ENCODE measurements at regions not wholly inside any gene's neighbourhood (a gene's known extent, or its start where the extent isn't known, plus 50 kb on each side); places are given as distances from the start of the nearest gene placed in this dataset.
"Not testable (repeated sequence)": the region's sequence is repeated elsewhere in the genome, so short reads cannot be mapped to it uniquely, and the experiment has no call there.

DNA sequence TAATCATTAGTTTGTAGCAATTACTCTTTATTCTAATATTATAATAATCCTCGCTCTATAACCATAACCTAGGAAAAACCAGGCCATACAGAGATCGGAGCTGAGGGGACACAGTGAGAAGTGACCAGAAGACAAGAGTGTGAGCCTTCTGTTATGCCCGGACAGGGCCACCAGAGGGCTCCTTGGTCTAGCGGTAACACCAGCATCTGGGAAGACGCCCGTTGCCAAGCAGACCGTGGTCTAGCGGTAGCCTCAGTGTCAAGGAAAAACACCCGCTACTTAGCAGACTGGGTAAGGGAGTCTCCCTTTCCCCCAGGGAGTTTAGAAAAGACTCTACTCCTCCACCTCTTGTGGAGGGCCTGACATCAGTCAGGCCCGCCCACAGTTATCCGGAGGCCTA is 235.9 kb upstream of the ACO1 start:
- not testable (repeated sequence) for H3K27ac Mint-ChIP-seq; H3K4me1 Mint-ChIP-seq; H3K36me3 Mint-ChIP-seq; DNase-seq; H3K4me3 Mint-ChIP-seq; H3K27me3 Mint-ChIP-seq (ENCODE audit: low read depth in 3 of 3)
- H3K9me3 Mint-ChIP-seq: peaks cover 4 to 15% (median 10%) of the 10 kb centered on the region in 6 donors

DNA sequence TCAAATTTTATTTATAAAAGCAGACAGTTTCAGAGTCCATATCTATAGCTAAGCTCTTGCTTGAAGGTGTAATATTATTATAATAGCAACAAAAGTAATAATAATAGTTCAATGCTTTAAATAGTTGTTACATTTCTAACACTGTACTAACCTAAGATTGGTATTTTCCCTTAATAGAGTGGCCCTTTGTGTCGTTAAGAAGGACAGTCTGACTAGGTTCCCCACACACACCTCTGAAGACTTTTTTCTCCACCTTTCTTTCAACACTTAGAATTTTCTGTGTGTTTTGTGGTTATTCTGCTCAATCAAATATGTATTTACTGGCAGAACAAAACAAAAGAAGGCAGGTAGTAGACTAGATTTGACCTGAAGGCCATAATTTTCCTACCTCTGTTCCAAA is 223.2 kb upstream of the ACO1 start:
- Mint-ChIP-seq H3K4me3 (no peak overlapping the region), H3K4me1 (no peaks in the 10 kb centered on the region), H3K9me3 (peaks cover 0 to 5% (median 3%) of the 10 kb centered on the region in 6 donors), H3K36me3 (no peaks in the 10 kb centered on the region), H3K27ac (no peak overlapping the region), H3K27me3 (ENCODE audit: low read depth in 3 of 3) (no peaks in the 10 kb centered on the region)
- DNase-seq: no peak

DNA sequence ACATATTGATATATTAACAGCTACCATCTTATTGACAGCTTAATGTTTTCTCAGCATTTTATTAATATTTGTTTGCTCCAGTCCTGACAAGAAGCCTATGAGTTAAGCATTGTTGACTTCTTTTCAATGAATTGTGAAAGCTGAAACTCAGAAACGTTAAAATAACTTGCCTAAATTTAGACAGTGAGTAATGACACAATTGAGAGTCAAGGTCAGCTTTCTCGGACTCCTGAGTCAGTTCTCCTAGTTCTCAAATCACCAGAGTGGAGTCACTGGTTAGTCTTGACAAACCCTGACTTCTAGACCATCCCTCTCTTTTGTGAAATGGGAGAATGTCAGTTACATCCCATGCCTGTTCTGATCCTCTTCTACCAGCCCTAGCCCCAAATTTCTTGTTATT is 222.7 kb upstream of the ACO1 start:
- peaks cover 0 to 5% (median 1%) of the 10 kb centered on the region in 6 donors for H3K9me3 Mint-ChIP-seq
- H3K36me3 Mint-ChIP-seq: no peaks in the 10 kb centered on the region
- H3K4me3 Mint-ChIP-seq: no peak overlapping the region

DNA sequence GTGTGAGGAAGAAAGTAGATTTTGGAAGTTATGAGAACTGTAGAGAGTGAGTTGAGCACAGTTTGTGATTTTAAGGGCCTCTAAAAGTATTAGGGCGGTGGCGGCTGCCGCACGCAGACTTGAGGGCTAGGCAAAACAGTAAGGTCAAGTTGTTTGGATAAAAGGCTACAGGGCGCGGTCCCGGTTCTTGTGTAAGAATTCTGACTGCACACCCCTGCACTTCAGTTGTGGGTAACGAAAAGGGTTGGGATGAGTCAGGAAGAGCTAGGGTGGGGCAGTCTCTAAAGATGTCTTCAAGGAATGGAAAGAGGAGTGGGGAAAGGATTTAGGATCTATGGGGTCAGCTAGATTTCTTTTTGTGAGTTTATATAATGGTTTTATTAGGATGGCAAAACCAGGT is 218.1 kb upstream of the ACO1 start:
- H3K9me3 Mint-ChIP-seq; H3K27me3 Mint-ChIP-seq (ENCODE audit: low read depth in 3 of 3); H3K27ac Mint-ChIP-seq; H3K4me3 Mint-ChIP-seq; H3K4me1 Mint-ChIP-seq; DNase-seq; H3K36me3 Mint-ChIP-seq: not testable (repeated sequence)

More for the DNA sequence above, 222.7 kb upstream of the ACO1 start:
- no peaks in the 10 kb centered on the region for H3K27me3 Mint-ChIP-seq (ENCODE audit: low read depth in 3 of 3)
- DNase-seq: no peak
- no peaks in the 10 kb centered on the region for H3K4me1 Mint-ChIP-seq
- no peak overlapping the region for H3K27ac Mint-ChIP-seq

DNA sequence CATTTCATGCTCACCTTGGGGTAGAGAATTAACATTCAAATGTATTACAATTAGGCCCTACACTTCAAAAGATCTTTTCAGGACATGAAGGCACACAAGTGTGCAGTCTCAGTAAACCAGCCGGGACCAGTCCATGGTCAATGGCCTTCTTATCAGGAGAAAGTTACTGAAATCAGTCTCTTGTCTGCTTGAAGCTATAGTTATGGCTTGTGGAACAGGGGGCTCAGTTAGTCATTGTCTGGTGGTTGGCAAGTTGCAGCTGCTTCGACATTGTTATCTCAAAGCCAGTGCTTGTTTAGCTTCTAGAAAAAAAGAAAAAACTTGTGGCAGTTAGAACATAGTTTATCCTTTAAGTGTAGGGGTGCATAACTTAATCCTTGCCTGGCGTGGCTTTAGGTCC is 213.1 kb upstream of the ACO1 start:
- Mint-ChIP-seq H3K27me3 (ENCODE audit: low read depth in 3 of 3) (peaks cover 0 to 2% (median 0%) of the 10 kb centered on the region in 3 donors), H3K27ac (no peak overlapping the region), H3K4me3 (no peak overlapping the region), H3K9me3 (peaks cover 0 to 13% (median 5%) of the 10 kb centered on the region in 6 donors), H3K36me3 (no peaks in the 10 kb centered on the region), H3K4me1 (no peaks in the 10 kb centered on the region)
- DNase-seq: no peak

DNA sequence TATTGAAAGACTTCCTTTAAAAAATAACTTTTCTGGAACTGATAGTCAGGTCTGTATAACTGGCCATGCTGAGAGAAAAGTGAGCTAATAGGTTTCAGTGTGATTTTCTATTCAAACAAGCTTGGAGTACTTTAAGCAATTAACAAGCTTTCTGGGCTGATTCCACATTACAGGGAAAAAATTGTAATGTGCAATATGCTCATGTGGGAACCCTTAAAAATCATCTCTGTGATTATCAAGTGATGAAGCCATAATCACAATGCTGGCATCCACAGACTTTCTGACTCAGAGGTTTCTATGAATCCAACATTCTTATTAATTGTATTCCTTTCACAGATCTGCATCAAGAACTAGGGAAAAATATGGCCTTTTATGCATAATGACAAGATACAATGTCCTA is 212.2 kb upstream of the ACO1 start:
- Mint-ChIP-seq H3K4me3 (no peak overlapping the region), H3K9me3 (peaks cover 0 to 13% (median 5%) of the 10 kb centered on the region in 6 donors), H3K27ac (no peak overlapping the region), H3K36me3 (no peaks in the 10 kb centered on the region), H3K27me3 (ENCODE audit: low read depth in 3 of 3) (peaks cover 0 to 2% (median 0%) of the 10 kb centered on the region in 3 donors), H3K4me1 (no peaks in the 10 kb centered on the region)
- DNase-seq: no peak

DNA sequence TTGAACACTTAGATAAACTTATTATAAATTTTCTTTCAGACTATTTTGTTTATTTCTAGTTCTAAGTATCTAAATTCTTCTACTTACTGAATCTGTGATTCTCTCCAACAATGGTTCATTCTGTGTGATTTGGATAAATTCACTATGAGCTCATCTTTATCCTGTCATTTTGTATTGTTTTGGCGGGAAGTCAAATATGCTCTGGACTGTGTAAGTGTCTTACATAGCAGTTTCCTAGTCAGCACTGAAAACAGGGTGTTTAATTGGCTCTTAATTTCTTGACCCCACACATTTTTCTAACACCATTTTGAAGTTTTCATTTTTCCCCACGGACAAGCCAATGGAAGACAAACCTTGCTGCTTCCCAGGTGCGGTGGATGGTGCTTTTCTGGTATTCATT is 207.0 kb upstream of the ACO1 start:
- no peak overlapping the region for H3K4me3 Mint-ChIP-seq
- peaks cover 3 to 9% (median 5%) of the 10 kb centered on the region in 6 donors for H3K9me3 Mint-ChIP-seq

DNA sequence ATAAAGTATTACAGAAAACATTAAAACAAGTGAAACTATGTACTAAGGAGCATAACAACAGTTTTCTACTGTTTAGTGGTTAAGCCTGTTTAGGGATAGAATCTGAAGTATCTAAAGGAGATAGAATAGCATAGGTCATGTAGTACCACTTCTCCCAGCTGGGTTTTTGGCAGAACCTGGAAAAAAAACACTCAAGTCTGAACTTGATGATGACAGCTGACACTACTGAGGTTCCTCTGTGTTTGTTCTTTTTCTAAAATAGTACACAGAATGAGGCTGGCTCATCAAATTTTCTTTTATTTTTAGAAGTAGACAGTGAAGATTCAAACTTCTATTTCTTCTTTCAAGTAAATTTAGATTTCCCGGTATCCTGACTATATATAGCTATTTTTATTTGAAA is 203.8 kb upstream of the ACO1 start:
- H3K4me3 Mint-ChIP-seq: no peak overlapping the region
- DNase-seq: no peak
- peaks cover 0 to 3% (median 2%) of the 10 kb centered on the region in 3 donors for H3K27me3 Mint-ChIP-seq (ENCODE audit: low read depth in 3 of 3)
- peaks cover 1 to 18% (median 8%) of the 10 kb centered on the region in 6 donors for H3K9me3 Mint-ChIP-seq
- no peaks in the 10 kb centered on the region for H3K4me1 Mint-ChIP-seq
- no peak overlapping the region for H3K27ac Mint-ChIP-seq
- H3K36me3 Mint-ChIP-seq: no peaks in the 10 kb centered on the region

More for the DNA sequence above, 207.0 kb upstream of the ACO1 start:
- Mint-ChIP-seq H3K36me3 (no peaks in the 10 kb centered on the region), H3K27ac (no peak overlapping the region), H3K4me1 (no peaks in the 10 kb centered on the region), H3K27me3 (ENCODE audit: low read depth in 3 of 3) (no peaks in the 10 kb centered on the region)
- DNase-seq: no peak

DNA sequence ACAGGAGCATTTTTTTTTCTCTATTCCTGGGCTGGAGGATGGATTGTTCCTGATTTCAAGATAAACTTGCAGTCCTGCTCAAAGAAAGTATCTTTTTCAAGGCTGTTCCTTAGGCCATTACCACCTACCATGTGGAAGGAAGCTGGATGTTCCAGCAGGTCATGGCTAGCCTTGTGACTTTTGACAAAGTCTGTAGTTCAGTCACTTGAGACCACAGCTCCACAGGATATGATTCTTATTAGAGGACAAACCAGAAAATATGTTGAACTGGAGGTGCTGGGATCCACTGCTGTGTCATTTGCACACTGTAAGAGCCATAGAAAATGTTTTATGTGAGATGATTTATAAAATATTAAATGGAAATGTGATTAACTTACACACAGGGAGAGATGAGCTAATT is 184.2 kb upstream of the ACO1 start:
- H3K27ac Mint-ChIP-seq: no peak overlapping the region
- H3K27me3 Mint-ChIP-seq (ENCODE audit: low read depth in 3 of 3): no peaks in the 10 kb centered on the region
- H3K4me1 Mint-ChIP-seq: no peaks in the 10 kb centered on the region
- H3K4me3 Mint-ChIP-seq: no peak overlapping the region
- H3K9me3 Mint-ChIP-seq: peaks cover 0 to 23% (median 6%) of the 10 kb centered on the region in 6 donors
- DNase-seq: no peak
- H3K36me3 Mint-ChIP-seq: no peaks in the 10 kb centered on the region

DNA sequence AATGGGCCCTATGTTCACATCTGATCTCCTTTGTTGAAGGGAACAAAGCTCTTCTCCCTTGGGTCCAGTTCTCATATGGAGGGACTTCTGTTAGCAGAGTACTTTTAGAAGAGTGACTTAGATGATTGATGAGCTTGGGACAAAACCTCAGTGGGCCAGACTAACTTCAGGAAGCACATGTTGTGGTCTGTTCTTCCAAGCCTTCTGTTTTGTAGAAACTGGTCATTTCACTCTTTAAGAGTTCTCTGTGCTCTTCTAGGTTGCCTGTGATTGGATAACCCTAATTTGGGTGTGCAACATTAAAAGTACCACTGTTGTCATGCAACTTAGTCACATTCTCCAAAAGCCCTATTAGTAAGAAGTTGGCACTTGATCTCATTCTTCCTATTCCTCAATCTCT is 183.5 kb upstream of the ACO1 start:
- Mint-ChIP-seq H3K9me3 (peaks cover 0 to 20% (median 4%) of the 10 kb centered on the region in 6 donors), H3K27me3 (ENCODE audit: low read depth in 3 of 3) (no peaks in the 10 kb centered on the region), H3K4me1 (no peaks in the 10 kb centered on the region), H3K4me3 (no peak overlapping the region), H3K36me3 (no peaks in the 10 kb centered on the region), H3K27ac (no peak overlapping the region)
- no peak for DNase-seq

DNA sequence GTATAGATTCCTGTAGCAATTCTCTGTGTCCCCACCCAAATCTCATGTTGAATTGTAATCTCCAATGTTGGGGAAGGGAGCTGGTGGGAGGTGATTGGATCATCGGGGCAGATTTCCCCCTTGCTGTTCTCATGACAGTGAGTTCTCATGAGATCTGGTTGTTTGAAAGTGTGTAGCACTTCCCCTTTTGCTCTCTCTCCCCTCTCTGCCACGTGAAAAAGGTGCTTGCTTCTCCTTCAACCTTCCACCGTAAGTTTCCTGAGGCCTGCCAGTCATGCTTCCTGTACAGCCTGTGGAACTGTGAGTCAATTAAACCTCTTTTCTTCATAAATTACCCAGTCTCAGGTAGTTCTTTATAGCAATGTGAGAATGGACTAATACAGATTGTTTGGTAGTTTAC is 175.3 kb upstream of the ACO1 start:
- not testable (repeated sequence) for H3K36me3 Mint-ChIP-seq; H3K4me3 Mint-ChIP-seq; H3K27me3 Mint-ChIP-seq (ENCODE audit: low read depth in 3 of 3); H3K27ac Mint-ChIP-seq; H3K4me1 Mint-ChIP-seq; DNase-seq
- peaks cover under 1 to 14% (median 7%) of the 10 kb centered on the region in 6 donors for H3K9me3 Mint-ChIP-seq

DNA sequence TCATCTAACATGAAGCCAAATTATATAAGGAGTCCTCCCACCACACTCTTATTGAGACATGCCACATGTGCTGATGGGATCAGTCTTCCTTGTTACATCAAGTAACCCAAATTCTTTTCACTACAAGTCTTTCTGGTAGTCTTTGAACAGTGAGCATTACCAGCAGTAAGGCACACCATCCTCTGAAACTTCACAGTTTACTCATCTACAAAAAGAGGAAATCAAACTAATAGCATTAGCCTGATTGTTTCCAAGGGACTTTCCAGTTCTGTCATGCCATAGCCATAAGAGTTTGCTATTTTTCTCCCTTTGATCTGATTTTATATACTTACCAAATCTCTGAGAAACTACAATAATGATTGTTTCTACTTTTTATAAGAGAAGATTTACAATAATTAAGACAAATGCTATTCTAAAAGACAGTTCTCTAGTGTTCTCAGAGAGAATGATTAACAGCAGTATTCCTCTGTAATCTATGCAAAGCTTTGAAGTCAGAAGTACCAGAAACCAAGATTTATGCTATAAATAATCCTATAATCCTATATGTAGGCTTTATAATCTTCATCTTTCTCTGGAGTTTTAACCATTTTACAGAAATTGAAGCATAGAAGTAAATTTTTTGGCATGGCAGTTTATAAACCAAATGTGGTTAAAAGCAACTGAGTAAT is 166.2 kb upstream of the ACO1 start:
- Mint-ChIP-seq H3K36me3 (no peaks in the 10 kb centered on the region), H3K4me3 (no peak overlapping the region), H3K27ac (no peak overlapping the region), H3K4me1 (no peaks in the 10 kb centered on the region), H3K27me3 (ENCODE audit: low read depth in 3 of 3) (peaks cover 0 to 1% (median 0%) of the 10 kb centered on the region in 3 donors), H3K9me3 (peaks cover 2 to 14% (median 12%) of the 10 kb centered on the region in 6 donors)
- DNase-seq: no peak

DNA sequence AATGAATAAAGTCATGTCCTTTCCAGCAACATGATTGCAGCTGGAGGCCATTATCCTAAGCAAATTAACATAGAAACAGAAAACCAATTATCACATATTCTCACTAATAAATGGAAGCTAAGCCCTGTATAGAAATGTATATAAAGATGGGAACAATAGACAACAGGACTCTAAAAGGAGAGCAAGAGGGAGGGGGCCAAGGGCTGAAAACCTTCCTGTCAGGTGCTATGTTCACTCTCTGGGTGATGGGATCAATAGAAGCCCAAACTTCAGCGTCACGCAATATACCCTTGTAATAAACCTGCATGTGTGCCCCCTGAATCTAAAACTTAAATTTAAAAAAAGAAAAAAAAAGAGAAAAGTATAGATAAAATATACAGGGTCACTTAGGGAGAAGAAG is 163.7 kb upstream of the ACO1 start:
- Mint-ChIP-seq H3K27me3 (ENCODE audit: low read depth in 3 of 3) (no peaks in the 10 kb centered on the region), H3K9me3 (peaks cover 2 to 12% (median 6%) of the 10 kb centered on the region in 6 donors), H3K4me1 (no peaks in the 10 kb centered on the region), H3K36me3 (no peaks in the 10 kb centered on the region), H3K4me3 (no peak overlapping the region), H3K27ac (no peak overlapping the region)
- DNase-seq: no peak

DNA sequence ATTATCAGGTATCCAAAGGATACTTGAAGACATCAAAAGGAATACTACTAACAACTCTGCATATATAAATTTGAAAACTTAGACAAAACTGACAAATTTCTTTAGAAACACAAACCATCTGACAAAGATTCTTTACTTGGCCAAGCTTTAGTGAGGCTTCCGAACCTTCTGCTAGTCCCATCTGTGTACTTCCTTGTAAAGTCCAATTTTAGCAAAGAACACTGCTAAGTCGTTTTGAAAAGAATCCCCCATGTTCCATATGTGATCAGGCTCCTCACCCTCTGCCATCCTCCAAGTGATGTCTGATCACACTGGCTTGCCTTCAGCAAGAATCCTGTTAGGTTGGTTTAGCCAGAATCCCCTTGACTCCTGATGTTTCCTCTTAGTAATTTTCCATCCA is 150.0 kb upstream of the ACO1 start:
- no peak overlapping the region for H3K4me3 Mint-ChIP-seq
- H3K27me3 Mint-ChIP-seq (ENCODE audit: low read depth in 3 of 3): peaks cover 0 to 3% (median 0%) of the 10 kb centered on the region in 3 donors
- H3K4me1 Mint-ChIP-seq: no peaks in the 10 kb centered on the region
- H3K36me3 Mint-ChIP-seq: no peaks in the 10 kb centered on the region
- H3K9me3 Mint-ChIP-seq: peaks cover 0 to 18% (median 10%) of the 10 kb centered on the region in 6 donors
- no peak for DNase-seq
- H3K27ac Mint-ChIP-seq: no peak overlapping the region

DNA sequence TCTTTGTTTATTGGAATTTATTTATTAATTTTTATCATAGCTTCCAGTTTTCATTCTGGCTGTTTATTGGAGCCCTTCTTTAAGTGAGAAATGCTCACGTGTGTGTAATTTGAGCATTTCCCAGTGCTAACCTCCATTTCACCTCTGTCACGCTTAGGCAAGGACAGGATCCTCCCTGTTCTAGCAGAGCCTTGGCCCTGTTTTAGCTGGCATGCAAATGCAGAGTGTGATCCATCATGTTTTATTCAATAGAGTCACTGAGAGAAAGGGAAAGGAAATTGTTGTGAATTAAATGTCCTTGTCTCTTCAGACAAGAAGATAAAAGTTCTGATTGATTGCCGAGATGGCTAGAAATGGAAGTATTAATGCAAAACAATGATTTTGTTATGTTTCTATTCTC is 137.3 kb upstream of the ACO1 start:
- peaks cover 0 to 7% (median 0%) of the 10 kb centered on the region in 6 donors for H3K9me3 Mint-ChIP-seq
- no peaks in the 10 kb centered on the region for H3K36me3 Mint-ChIP-seq
- no peak for DNase-seq
- H3K4me1 Mint-ChIP-seq: no peaks in the 10 kb centered on the region
- peaks cover 0 to 1% (median 0%) of the 10 kb centered on the region in 3 donors for H3K27me3 Mint-ChIP-seq (ENCODE audit: low read depth in 3 of 3)
- no peak overlapping the region for H3K27ac Mint-ChIP-seq
- no peak overlapping the region for H3K4me3 Mint-ChIP-seq
